Fibroblast of lung (primary cell): ENCODE measurements at regions not wholly inside any gene's neighbourhood (a gene's known extent, or its start where the extent isn't known, plus 50 kb on each side); places are given as distances from the start of the nearest gene placed in this dataset.

Source experiments
- CTCF ChIP-seq, 2 donors: IDR thresholded peaks in 1 of 2; conservative IDR thresholded peaks in 1 of 2; 1 replicate in 1 of 2; 2 replicates in 1 of 2; pipeline ENCODE4 v1.5.1; 2011 to 2012; ENCODE audit warnings: low read length in 2 of 2, control low read depth in 1 of 2, inconsistent platforms in 1 of 2, low read depth in 1 of 2, mild to moderate bottlenecking in 1 of 2
- EZH2 ChIP-seq: IDR thresholded peaks from 2 replicates; pipeline ENCODE4 v1.5.1; 2012; ENCODE audit warnings: low read length, control low read depth, mild to moderate bottlenecking; ENCODE audit errors: missing control alignments

GRCh38 chr5:2263763-2264162 lies 381.0 kb upstream of the IRX4 start:
- TF ChIP-seq CTCF (conservative IDR thresholded peaks at IDR 0.05 in 1 of 2, IDR thresholded peaks at IDR 0.05 in 1 of 2; ENCODE audit: low read depth in 1 of 2, low read length in 2 of 2): no peak
- no peak for TF ChIP-seq EZH2
